Suprapubic skin (tissue), 4 donors: ENCODE measurements at regions not wholly inside any gene's neighbourhood (a gene's known extent, or its start where the extent isn't known, plus 50 kb on each side); places are given as distances from the start of the nearest gene placed in this dataset.

ENCODE experiments used
- POLR2A ChIP-seq, 2 donors: fragments of 450-650 bp; IDR thresholded peaks; one replicate each; pipeline ENCODE4 v1.6.1; 2017; ENCODE audit warnings: antibody characterized with exemption in 2 of 2, mild to moderate bottlenecking in 2 of 2, moderate library complexity in 2 of 2
- POLR2AphosphoS5 ChIP-seq, 3 donors: sonication (generic); formaldehyde crosslinking; IDR thresholded peaks; one replicate each; pipeline ENCODE4 v1.6.1; 2017; ENCODE audit warnings: antibody characterized with exemption in 3 of 3

DNA sequence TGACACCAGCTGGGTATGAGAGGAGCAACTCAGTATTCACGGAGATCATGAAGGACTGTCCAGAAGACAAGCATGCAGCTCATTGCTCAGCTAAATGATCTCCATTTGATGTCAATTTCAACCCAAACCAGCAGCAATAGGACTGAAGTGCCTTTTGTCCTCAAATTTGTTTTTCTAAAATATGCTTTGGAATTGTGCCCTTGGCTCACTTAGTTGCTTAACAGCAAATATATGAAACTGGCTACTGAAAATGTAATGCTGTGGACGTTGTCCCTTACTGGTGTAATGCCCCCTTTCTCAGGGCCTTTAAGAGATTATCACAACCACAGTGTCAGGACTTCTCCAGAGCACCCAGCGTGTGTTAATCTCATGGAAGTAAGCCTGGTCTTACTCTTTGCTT is 236.2 kb downstream of the SKIDA1 start:
- TF ChIP-seq POLR2A (IDR thresholded peaks at IDR 0.05) (no peak), POLR2AphosphoS5 (IDR thresholded peaks at IDR 0.05) (no peak)
